22Rv1 (cell line): ENCODE measurements at regions not wholly inside any gene's neighbourhood (a gene's known extent, or its start where the extent isn't known, plus 50 kb on each side); places are given as distances from the start of the nearest gene placed in this dataset.

Experiments
- H3K27ac ChIP-seq: fragments of 450-650 bp; 2 replicates; pipeline ENCODE4 v1.5.1; 2017
- ZFX ChIP-seq: fragments of 450-650 bp; IDR thresholded peaks from 2 replicates; pipeline ENCODE4 v1.6.1; 2017; ENCODE audit warnings: antibody characterized with exemption, borderline replicate concordance
- TF ChIP-seq, protein P1 (sequence below): fragments of 450-650 bp; IDR thresholded peaks from 2 replicates; pipeline ENCODE4 v1.5.1; 2017; ENCODE audit warnings: mild to moderate bottlenecking

DNA sequence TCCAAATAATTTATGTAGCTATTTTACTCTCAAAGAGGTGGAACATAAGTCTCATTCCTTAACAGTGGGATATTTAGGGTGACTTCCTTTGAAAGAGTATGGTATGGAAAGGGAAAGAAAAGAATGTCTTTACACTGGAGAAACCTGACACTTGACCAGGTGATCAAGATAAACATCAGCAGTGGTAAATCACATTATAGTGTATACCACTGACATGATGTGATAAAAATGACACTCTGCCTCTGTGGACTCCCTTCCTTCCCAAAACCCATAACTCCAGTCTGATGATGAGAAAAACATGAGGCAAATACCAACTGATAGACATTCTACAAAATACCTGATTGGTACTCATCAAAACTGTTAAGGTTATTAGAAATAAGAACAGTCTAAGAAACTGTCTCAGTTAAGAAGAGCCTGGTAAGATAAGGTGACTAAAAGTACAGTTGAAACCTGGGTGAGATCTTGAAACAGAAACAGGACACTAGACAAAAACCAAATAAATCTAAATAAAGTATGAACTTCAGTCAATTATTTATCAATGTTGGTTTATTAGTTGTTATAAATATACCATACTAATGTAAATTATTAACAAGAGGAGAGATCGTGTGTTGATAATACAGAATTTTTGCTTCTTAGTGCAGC, 144.2 kb upstream of the PCDH18 start:
- no peak overlapping the region for H3K27ac ChIP-seq
- TF ChIP-seq, protein P1, sequence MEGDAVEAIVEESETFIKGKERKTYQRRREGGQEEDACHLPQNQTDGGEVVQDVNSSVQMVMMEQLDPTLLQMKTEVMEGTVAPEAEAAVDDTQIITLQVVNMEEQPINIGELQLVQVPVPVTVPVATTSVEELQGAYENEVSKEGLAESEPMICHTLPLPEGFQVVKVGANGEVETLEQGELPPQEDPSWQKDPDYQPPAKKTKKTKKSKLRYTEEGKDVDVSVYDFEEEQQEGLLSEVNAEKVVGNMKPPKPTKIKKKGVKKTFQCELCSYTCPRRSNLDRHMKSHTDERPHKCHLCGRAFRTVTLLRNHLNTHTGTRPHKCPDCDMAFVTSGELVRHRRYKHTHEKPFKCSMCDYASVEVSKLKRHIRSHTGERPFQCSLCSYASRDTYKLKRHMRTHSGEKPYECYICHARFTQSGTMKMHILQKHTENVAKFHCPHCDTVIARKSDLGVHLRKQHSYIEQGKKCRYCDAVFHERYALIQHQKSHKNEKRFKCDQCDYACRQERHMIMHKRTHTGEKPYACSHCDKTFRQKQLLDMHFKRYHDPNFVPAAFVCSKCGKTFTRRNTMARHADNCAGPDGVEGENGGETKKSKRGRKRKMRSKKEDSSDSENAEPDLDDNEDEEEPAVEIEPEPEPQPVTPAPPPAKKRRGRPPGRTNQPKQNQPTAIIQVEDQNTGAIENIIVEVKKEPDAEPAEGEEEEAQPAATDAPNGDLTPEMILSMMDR, result no peak

GRCh38 chr4:137674066-137674465, 141.8 kb upstream of the PCDH18 start:
- H3K27ac ChIP-seq, result no peak overlapping the region
- TF ChIP-seq, protein P1, result no peak
- TF ChIP-seq ZFX, result no peak

DNA sequence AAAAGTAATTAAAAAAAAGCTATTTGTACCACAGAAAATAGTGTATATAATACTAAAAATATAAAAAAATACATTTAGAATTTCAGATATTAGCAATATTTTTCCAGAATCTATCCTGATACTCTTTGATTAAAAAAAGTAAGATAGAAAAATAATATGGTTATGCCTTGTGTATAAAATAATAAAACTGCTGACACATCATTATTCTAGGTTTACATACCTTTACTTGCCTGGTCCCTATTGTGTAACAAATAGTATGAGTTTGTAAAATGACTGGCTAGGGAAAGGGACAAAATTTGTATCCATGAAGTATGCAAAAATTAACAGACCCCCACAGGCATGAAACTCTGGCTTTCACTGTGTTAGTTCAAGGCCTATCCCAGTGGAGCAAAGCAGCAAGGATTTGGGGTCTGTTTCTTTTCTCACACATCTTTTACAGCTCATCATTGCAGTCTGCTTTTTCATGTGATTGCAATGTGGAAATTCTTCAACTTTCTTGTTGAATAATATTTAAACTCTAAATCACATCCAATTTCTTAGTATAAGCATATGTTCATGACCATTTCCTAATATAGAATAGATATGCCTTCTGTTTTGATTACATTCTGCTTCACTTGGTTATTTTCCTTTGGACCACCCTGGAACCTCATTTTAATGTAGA, 136.7 kb upstream of the PCDH18 start:
- H3K27ac ChIP-seq, result no peak overlapping the region
- TF ChIP-seq ZFX, result no peak
- TF ChIP-seq, protein P1, result no peak

GRCh38 chr4:137664416-137664815, 132.1 kb upstream of the PCDH18 start:
- H3K27ac ChIP-seq, result no peak overlapping the region
- TF ChIP-seq, protein P1, result no peak
- no peak for TF ChIP-seq ZFX

DNA sequence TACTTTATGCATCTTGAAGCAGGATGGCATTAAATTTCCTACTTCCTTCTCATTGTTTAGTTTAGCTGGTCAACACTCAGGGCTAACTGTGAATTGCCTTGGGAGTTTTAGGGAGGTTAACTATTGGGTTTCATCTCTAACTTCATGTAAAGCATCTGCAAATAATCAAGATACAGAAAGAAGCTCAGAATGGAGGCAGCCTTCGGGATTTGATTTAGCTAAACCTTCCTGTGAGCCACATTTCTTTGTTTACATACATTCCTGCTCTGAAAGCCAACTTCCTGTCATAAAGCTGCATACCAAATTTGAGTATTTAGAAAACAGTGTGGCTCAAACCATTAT, 131.7 kb upstream of the PCDH18 start:
- no peak overlapping the region for H3K27ac ChIP-seq
- TF ChIP-seq, protein P1, result no peak
- no peak for TF ChIP-seq ZFX

- H3K27ac ChIP-seq, result no peak overlapping the region
These were observed 131.2 kb upstream of the PCDH18 start for GRCh38 chr4:137663251-137664045.

More at GRCh38 chr4:137663251-137664045, 131.2 kb upstream of the PCDH18 start:
- TF ChIP-seq ZFX, result no peak
- TF ChIP-seq, protein P1, result no peak
